ENCODE measurements at regions not wholly inside any gene's neighbourhood (a gene's known extent, or its start where the extent isn't known, plus 50 kb on each side); places are given as distances from the start of the nearest gene placed in this dataset.
"Not testable (repeated sequence)": the region's sequence is repeated elsewhere in the genome, so short reads cannot be mapped to it uniquely, and the experiment has no call there.

DNA sequence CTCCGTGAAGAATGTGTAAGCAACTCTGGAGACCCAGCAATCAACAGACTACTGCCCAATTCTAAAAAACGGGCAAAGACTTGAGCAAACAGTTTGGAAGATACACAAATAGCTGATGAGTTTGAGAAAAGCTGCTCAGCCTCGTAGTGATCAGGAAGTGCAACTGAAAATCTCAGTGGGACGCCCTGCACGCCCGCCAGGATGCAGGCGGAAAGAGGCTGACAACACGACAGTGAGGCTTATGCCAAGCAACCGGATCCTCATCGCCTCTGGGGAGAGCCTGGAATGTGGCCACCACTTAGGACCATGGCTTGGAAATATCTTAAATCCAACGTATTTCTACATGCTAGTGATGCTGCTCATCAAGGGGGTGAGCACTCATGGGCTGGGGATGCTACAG lies 116.2 kb upstream of the FAM20C start:
- H3K4me1 ChIP-seq (ENCODE audit: control insufficient read depth in 2 of 2, insufficient read depth in 2 of 2, low read length in 2 of 2); H3K4me3 ChIP-seq (ENCODE audit: low read length in 2 of 2); H3K9me3 ChIP-seq (ENCODE audit: control insufficient read depth in 2 of 2, low read length in 2 of 2); H3K36me3 ChIP-seq (ENCODE audit: control insufficient read depth in 2 of 2, insufficient read depth in 2 of 2, low read length in 2 of 2); H3K9ac ChIP-seq (ENCODE audit: low read depth in 1 of 2, low read length in 2 of 2); H3K27me3 ChIP-seq (ENCODE audit: control insufficient read depth in 2 of 2, insufficient read depth in 2 of 2, low read length in 2 of 2); H3K27ac ChIP-seq (ENCODE audit: low read depth in 2 of 2, low read length in 2 of 2): not testable (repeated sequence)

DNA sequence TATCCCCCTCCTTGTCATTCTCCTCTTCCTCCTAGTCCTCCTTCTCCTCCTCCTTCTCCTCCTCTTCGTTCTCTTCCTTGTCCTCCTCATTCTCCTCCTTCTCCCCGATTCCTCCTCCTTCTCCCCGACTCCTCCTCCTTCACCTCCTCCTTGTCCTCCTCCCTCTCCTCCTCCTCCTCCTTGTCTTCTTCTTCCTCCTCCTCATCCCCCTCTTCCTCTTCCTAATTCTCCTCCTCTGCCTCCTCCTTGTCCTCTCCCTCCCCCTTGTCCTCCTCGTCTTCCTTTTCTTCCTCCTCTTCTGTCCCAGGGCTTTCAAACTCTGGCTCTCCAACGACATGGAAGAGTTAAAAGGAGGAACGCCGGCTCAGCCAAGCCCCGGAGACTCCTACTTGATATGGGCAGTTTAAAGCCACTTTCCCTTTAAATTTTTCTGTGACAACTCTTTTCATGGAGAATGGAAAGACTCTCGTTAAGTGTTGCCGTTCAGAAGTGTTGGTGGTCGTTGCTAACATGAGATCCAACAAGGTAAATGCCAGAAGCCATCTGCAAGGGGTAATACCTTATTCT lies 115.5 kb upstream of the FAM20C start:
- not testable (repeated sequence) for H3K9ac ChIP-seq (ENCODE audit: low read depth in 1 of 2, low read length in 2 of 2); H3K27ac ChIP-seq (ENCODE audit: low read depth in 2 of 2, low read length in 2 of 2); H3K4me1 ChIP-seq (ENCODE audit: control insufficient read depth in 2 of 2, insufficient read depth in 2 of 2, low read length in 2 of 2); H3K4me3 ChIP-seq (ENCODE audit: low read length in 2 of 2); H3K36me3 ChIP-seq (ENCODE audit: control insufficient read depth in 2 of 2, insufficient read depth in 2 of 2, low read length in 2 of 2); H3K27me3 ChIP-seq (ENCODE audit: control insufficient read depth in 2 of 2, insufficient read depth in 2 of 2, low read length in 2 of 2); H3K9me3 ChIP-seq (ENCODE audit: control insufficient read depth in 2 of 2, low read length in 2 of 2)

DNA sequence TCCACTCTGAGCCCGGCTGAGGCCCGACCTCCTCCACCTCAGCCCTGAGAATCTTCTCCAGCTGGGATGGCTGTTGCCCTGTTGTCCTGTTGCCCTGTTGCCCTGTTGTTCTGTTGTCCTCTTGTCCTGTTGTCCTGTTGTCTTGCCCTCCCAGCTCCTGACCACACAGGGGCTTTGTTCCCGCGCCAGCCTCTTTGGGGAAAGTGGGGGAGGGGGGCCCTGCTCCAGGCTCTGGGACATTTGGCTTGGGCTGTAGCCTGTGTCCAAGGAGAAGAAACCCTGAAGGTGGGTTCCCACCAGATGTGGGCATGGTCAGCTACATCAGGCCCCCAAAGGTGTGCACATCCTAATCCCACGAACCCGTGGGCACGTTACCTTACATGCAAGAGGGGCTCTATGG lies 113.5 kb upstream of the FAM20C start:
- H3K4me3 ChIP-seq (ENCODE audit: low read length in 2 of 2); H3K9me3 ChIP-seq (ENCODE audit: control insufficient read depth in 2 of 2, low read length in 2 of 2); H3K4me1 ChIP-seq (ENCODE audit: control insufficient read depth in 2 of 2, insufficient read depth in 2 of 2, low read length in 2 of 2); H3K27me3 ChIP-seq (ENCODE audit: control insufficient read depth in 2 of 2, insufficient read depth in 2 of 2, low read length in 2 of 2); H3K27ac ChIP-seq (ENCODE audit: low read depth in 2 of 2, low read length in 2 of 2); H3K9ac ChIP-seq (ENCODE audit: low read depth in 1 of 2, low read length in 2 of 2); H3K36me3 ChIP-seq (ENCODE audit: control insufficient read depth in 2 of 2, insufficient read depth in 2 of 2, low read length in 2 of 2): not testable (repeated sequence)

DNA sequence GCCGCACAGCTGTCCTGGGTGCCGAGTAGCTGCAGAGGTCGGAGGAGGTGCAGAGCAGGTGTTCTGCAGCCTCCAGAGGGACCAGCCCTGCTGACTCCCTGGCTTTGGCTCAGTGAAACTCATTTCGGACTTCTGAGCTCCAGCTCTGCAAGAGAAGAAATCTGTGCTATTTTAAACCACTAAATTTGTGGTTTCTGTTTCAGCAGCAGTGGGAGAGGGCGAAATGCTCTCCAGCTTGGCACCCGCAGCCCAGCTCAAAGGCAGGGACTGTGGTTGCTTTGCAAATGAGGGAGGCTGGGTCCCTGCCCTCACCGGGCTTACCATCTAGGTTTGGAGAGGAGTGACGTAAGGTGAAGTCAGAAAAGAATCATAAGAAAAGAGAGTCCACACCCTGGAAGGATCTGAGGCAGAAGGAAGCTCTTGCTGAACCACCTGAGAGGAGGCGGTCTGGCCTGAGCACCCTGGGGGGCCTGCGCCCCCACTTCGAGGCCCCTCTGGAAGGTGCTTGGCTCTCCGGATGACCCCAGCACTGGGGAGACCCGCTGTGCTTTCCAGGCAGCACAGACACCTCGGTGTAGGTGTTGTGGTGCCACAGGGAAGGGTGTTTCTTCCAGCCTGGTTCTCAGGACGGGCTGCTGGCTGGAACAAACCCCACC lies 112.8 kb upstream of the FAM20C start:
- H3K9ac ChIP-seq (ENCODE audit: low read depth in 1 of 2, low read length in 2 of 2); H3K27ac ChIP-seq (ENCODE audit: low read depth in 2 of 2, low read length in 2 of 2); H3K27me3 ChIP-seq (ENCODE audit: control insufficient read depth in 2 of 2, insufficient read depth in 2 of 2, low read length in 2 of 2); H3K9me3 ChIP-seq (ENCODE audit: control insufficient read depth in 2 of 2, low read length in 2 of 2); H3K4me3 ChIP-seq (ENCODE audit: low read length in 2 of 2); H3K36me3 ChIP-seq (ENCODE audit: control insufficient read depth in 2 of 2, insufficient read depth in 2 of 2, low read length in 2 of 2); H3K4me1 ChIP-seq (ENCODE audit: control insufficient read depth in 2 of 2, insufficient read depth in 2 of 2, low read length in 2 of 2): not testable (repeated sequence)

DNA sequence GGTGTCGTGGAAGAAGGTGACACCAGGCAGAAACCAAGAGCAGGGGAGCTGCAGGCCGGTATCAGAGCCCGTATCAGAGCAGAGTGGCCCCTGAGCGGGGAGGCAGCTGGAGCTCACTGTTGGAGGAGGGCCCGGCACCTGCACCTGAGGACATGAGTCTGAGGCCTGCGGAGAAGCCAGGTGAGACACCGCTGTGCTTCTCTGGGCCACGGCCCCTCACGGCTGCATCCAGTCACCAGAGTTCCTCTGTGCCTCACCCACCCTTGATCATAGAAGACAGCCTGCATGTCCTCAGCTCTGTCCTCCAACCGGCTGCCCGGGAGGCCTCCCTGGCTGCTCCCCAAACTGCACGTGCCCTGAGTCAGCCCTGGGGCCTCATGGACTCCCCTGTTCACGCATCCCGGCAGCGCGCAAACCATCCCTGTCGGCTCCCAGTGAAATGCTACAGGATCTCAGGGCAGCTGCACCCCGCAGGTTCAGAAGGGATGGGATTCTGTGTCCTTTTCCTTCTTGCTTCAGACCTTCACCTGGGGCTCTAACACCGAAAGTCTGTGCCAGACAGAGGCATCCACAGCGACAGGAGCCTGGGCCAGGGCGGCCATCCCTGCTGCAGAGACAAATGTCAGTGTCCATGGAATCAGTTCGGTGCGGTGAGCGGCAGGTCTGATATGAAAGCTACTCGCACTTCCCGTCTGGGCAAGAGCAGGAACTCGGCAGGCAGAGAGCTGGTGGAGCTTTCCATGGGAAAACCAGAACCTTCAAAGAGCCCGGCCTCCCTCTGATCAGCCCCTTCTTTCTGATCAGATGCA lies 111.9 kb upstream of the FAM20C start:
- Histone ChIP-seq H3K9ac (ENCODE audit: low read depth in 1 of 2, low read length in 2 of 2) (no peak overlapping the region), H3K9me3 (ENCODE audit: control insufficient read depth in 2 of 2, low read length in 2 of 2) (no peaks in the 10 kb centered on the region), H3K36me3 (ENCODE audit: control insufficient read depth in 2 of 2, insufficient read depth in 2 of 2, low read length in 2 of 2) (no peaks in the 10 kb centered on the region), H3K27ac (ENCODE audit: low read depth in 2 of 2, low read length in 2 of 2) (no peak overlapping the region), H3K4me1 (ENCODE audit: control insufficient read depth in 2 of 2, insufficient read depth in 2 of 2, low read length in 2 of 2) (no peaks in the 10 kb centered on the region), H3K4me3 (ENCODE audit: low read length in 2 of 2) (no peak overlapping the region), H3K27me3 (ENCODE audit: control insufficient read depth in 2 of 2, insufficient read depth in 2 of 2, low read length in 2 of 2) (no peaks in the 10 kb centered on the region)

DNA sequence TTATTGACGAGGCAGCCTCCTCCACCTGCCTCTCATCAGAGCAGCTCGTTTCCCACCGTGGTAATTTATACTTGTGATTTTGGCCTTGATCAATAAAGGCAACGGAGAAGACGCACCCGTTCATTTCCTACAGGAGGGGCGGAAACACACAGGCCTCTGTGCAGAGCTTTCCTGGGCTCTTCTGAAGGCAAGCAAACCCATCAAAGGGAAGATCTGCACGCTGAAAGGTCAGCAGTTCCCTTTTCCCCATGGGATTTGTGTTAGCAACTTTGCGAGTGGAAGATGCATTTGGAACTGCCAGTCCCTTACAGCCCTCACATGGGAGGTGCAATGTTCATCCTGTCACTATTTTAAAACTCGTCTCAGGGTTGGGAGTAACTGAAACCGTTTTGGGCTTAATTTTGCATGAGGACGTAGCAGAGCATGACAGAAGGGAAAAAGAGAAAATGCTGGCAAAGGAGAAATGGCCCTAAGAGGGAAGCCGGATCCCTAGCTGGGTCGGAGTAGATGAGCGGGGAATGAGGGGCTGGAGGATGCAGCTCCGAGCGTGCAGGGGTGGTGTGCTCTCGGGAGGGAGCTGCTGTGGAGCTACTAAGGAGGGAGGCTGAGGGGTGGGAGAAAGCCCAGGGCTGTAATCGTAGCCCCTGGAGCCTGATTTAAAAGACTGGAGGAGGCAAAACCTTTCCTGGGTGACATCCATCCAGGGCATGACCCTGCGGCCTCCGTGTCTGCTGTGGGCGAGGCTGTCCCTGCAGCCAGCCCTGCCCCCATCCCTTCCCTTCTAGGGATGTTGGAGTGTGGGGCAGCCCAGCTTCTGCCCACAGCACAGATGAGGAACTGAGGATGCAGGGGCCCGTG lies 111.1 kb upstream of the FAM20C start:
- Histone ChIP-seq H3K27me3 (ENCODE audit: control insufficient read depth in 2 of 2, insufficient read depth in 2 of 2, low read length in 2 of 2) (no peaks in the 10 kb centered on the region), H3K27ac (ENCODE audit: low read depth in 2 of 2, low read length in 2 of 2) (no peak overlapping the region), H3K4me3 (ENCODE audit: low read length in 2 of 2) (no peak overlapping the region), H3K4me1 (ENCODE audit: control insufficient read depth in 2 of 2, insufficient read depth in 2 of 2, low read length in 2 of 2) (no peaks in the 10 kb centered on the region), H3K9me3 (ENCODE audit: control insufficient read depth in 2 of 2, low read length in 2 of 2) (no peaks in the 10 kb centered on the region), H3K9ac (ENCODE audit: low read depth in 1 of 2, low read length in 2 of 2) (no peak overlapping the region), H3K36me3 (ENCODE audit: control insufficient read depth in 2 of 2, insufficient read depth in 2 of 2, low read length in 2 of 2) (no peaks in the 10 kb centered on the region)

GRCh38 chr7:81926-82756 lies 110.2 kb upstream of the FAM20C start:
- H3K4me3 ChIP-seq (ENCODE audit: low read length in 2 of 2), result no peak overlapping the region
- no peak overlapping the region for H3K27ac ChIP-seq (ENCODE audit: low read depth in 2 of 2, low read length in 2 of 2)
- no peaks in the 10 kb centered on the region for H3K36me3 ChIP-seq (ENCODE audit: control insufficient read depth in 2 of 2, insufficient read depth in 2 of 2, low read length in 2 of 2)
- H3K27me3 ChIP-seq (ENCODE audit: control insufficient read depth in 2 of 2, insufficient read depth in 2 of 2, low read length in 2 of 2), result no peaks in the 10 kb centered on the region
- no peaks in the 10 kb centered on the region for H3K4me1 ChIP-seq (ENCODE audit: control insufficient read depth in 2 of 2, insufficient read depth in 2 of 2, low read length in 2 of 2)
- H3K9me3 ChIP-seq (ENCODE audit: control insufficient read depth in 2 of 2, low read length in 2 of 2), result no peaks in the 10 kb centered on the region
- no peak overlapping the region for H3K9ac ChIP-seq (ENCODE audit: low read depth in 1 of 2, low read length in 2 of 2)

- no peak overlapping the region for H3K27ac ChIP-seq (ENCODE audit: low read depth in 2 of 2, low read length in 2 of 2)
Measured at GRCh38 chr7:82757-83155, 109.6 kb upstream of the FAM20C start.

DNA sequence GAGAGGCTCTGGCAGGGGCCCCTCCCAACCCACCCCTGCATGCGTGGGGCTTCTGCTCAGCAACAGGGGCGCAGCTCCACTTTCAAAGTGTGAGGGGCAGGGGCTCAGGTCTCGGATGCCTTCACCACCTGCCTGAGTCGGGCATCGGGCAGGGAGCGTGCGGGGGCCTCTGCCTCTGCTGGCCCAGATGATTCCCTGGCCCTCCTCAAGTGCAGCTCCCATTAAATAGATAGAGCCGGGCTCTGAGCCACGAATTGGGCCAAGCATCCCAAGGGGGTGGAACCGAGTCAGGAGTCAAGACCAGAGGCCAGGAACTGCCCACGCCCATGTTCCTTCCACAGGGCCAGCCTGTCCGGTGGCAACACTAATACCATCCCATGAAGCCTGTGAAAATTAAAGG lies 108.9 kb upstream of the FAM20C start:
- no peaks in the 10 kb centered on the region for H3K9me3 ChIP-seq (ENCODE audit: control insufficient read depth in 2 of 2, low read length in 2 of 2)
- no peaks in the 10 kb centered on the region for H3K36me3 ChIP-seq (ENCODE audit: control insufficient read depth in 2 of 2, insufficient read depth in 2 of 2, low read length in 2 of 2)
- H3K27me3 ChIP-seq (ENCODE audit: control insufficient read depth in 2 of 2, insufficient read depth in 2 of 2, low read length in 2 of 2), result no peaks in the 10 kb centered on the region
- no peaks in the 10 kb centered on the region for H3K4me1 ChIP-seq (ENCODE audit: control insufficient read depth in 2 of 2, insufficient read depth in 2 of 2, low read length in 2 of 2)
- H3K4me3 ChIP-seq (ENCODE audit: low read length in 2 of 2), result no peak overlapping the region
- H3K27ac ChIP-seq (ENCODE audit: low read depth in 2 of 2, low read length in 2 of 2), result no peak overlapping the region
- no peak overlapping the region for H3K9ac ChIP-seq (ENCODE audit: low read depth in 1 of 2, low read length in 2 of 2)

More at GRCh38 chr7:82757-83155, 109.6 kb upstream of the FAM20C start:
- no peaks in the 10 kb centered on the region for H3K27me3 ChIP-seq (ENCODE audit: control insufficient read depth in 2 of 2, insufficient read depth in 2 of 2, low read length in 2 of 2)
- H3K9ac ChIP-seq (ENCODE audit: low read depth in 1 of 2, low read length in 2 of 2), result no peak overlapping the region
- H3K4me3 ChIP-seq (ENCODE audit: low read length in 2 of 2), result no peak overlapping the region
- no peaks in the 10 kb centered on the region for H3K4me1 ChIP-seq (ENCODE audit: control insufficient read depth in 2 of 2, insufficient read depth in 2 of 2, low read length in 2 of 2)
- no peaks in the 10 kb centered on the region for H3K9me3 ChIP-seq (ENCODE audit: control insufficient read depth in 2 of 2, low read length in 2 of 2)
- no peaks in the 10 kb centered on the region for H3K36me3 ChIP-seq (ENCODE audit: control insufficient read depth in 2 of 2, insufficient read depth in 2 of 2, low read length in 2 of 2)
